HG02610 (cell line): ENCODE measurements at regions not wholly inside any gene's neighbourhood (a gene's known extent, or its start where the extent isn't known, plus 50 kb on each side); places are given as distances from the start of the nearest gene placed in this dataset.

Source experiments
- ATAC-seq: cut with Tn5 transposase; IDR thresholded peaks from one replicate; pipeline ENCODE4 v1.9.1; 2021; ENCODE audit warnings: mild to moderate bottlenecking, moderate library complexity; ENCODE audit not compliant: unreplicated experiment

DNA sequence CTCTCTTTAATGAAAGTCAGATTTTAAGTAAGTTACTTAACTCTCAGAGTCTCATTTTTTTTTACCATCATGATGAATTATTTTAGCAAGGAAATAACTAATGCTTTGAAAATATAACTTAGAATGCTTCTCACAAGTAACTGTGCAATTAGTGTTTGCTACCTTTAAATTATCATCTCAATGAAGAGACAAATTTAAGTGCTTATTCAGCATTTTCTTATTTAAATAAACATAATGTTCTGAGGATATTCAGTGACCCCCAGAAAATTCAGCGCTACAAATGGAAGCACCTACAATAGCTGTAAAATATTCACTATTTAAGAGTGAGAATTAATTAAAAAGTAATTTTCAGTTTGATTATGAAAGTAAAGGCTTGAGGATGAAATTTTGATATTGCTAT lies 527.2 kb downstream of the SLITRK1 start:
- ATAC-seq = no peak

DNA sequence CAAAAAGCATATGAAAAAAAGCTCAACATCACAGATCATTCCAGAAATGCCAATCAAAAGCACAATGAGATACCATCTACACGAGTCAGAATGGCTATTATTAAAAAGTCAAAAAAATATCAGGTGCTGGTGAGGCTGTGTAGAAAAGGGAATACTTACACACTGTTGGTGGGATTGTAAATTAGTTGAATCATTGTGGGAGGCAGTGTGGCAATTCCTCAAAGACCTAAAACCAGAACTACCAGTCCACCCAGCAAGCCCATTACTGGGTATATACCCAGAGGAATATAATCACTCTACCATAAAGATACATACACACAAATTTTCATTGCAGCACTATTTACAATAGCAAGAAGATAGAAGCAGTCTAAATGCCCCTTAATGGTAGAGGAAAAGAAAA lies 529.9 kb downstream of the SLITRK1 start:
- no peak for ATAC-seq

DNA sequence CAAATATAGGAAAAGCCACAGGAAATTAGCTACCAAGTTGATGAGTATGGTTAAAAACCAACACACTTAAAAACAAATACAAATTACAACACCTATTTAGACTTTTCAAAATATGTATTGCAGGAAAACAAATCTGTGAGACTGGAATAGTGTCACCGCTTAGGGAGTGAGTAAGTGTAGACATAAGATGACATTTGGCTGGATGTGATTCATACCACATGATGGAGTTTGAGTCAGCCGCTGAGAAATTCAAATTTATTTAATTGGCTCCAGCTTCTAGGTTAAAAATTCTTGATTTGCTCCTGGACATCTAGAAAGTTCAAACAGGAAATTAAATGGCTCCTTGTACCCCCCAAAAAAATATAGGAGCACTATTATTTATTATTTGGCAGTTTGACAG lies 531.7 kb downstream of the SLITRK1 start:
- no peak for ATAC-seq

DNA sequence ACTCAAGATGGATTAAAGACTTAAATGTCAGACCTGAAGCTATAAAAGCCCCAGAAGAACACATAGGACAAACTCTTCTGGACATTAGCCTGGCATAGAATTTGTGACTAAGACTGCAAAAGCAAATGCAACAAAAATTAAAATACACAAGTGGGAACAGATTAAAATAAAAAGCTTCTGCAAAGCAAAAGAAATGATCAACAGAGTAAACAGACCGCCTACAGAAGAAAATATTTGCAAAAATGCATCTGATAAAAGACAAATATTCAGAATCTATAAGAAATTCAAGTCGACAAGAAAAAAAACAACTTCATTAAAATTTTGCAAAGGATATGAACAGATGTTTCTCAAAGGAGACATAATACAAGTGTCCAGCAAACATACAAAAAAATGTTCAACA lies 537.8 kb downstream of the SLITRK1 start:
- ATAC-seq = no peak

DNA sequence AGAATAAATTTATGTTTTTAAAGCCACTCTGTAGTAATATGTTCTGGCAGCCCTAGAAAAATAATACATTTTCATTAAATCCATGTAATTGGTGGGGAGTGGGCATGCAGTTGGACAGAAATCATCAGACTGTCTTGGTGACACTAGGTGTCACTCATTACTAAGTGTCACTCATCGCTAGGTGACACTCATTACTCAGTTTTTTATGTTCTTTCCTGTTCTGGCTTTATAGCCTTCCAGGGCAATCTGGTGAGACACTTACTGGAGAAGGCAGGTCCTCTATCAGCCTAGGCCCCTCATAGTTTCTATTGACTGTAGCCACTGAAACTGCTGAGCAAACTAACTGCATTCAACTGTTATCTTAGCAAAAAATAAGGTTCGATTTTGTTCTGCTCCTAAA lies 542.1 kb downstream of the SLITRK1 start:
- no peak for ATAC-seq

DNA sequence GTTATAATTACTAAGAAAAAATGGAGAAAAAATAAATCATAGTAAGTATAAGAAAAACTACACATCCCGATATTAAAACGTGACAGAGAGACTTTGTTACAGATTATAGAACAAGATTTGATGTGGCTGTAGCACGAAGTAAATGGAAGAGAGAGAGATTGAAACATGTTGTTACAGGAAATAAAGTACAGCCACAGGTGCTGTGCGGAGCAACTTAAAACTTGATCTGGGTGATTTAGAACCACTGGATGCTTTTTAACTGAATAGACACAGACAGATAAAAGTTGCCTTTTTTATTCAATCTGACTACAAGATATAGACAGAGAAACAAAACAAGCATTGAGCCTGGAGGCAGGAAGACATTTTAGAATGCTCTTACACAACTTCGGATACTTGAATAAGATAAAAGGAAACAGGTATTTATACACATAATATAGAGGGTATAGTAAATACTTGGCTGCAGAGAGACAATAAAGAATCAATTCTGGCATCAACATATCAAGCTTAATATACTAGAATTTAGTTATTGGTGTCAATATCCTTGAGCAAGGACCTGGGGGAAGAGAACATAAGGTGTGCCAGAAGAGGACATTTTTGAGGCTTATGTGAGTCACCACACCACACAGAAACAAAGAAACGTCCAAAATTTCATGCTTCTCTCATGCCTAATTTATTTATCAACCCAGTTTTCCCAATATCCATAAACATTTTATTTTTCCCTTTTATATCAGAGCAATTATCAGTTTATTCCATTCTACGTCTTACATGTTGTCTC lies 548.5 kb downstream of the SLITRK1 start:
- no peak for ATAC-seq

DNA sequence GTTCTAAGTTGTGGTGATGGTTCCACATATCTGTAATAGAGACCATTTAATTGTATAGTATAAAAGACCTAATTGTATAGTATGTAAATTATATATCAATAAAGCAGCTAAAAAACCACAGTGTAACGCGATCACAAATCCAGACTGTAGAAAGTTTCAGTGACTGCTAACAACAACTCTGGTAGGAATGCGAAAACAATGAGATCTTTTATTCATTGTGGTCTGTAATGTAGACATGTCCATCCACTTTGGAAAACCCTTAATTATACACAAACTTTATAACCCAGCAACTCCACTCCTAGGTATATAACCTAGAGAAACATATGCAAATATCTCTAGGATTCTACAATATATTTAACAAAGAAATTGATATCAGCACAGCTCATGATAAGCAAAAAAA lies 549.5 kb downstream of the SLITRK1 start:
- no peak for ATAC-seq

DNA sequence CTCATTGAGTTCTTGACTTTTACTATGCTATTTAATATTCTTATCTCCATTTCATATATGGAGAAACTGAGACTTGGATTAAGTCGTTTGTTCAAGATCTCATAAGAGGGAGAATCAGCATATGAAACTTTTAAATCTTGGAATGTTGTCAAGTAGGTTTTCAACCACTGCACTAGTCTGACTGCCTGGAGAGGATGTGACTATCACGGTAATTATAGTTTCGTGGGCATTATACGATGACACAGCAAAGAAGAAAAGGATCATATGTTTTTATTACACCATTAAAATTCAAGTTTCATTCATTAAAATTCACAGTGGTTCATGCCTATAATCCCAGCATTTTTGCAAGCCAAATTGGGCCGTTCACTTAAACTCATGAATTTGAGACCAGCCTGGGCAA lies 555.2 kb downstream of the SLITRK1 start:
- no peak for ATAC-seq

DNA sequence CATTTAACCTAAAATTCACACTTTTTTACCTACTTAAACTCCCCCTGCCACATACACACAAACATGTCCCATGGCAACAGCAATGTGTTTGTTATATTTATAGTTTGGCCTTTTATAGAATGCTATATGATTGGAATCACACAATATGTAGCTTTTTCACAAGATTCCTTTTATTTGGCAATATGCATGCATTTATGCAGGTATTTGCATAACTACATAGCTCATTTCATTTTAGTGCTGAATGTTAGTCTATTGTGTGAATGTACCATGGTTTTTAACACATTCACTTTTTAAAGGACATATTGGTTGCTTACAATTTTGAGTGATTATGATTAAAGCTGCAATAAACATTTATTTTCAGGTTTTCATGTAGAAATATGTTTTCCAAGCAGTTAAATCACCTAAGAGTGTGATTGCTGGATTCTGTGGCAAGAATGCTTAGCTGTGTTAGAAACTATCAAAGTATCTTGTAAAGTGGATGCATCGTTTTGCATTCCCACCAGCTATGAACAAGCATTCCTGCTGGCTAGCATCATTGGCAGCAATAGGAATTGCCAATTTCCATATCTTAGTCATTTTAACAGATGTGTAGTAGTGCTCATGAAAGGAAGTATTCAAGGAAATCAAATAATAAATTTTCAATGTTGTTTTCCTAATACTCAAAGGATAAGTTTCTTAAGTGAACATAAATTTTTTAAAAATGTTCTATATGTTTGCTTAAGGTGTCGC lies 557.0 kb downstream of the SLITRK1 start:
- no peak for ATAC-seq

GRCh38 chr13:83311886-83312577 lies 570.2 kb downstream of the SLITRK1 start:
- ATAC-seq = no peak

GRCh38 chr13:83298617-83299016 lies 583.7 kb downstream of the SLITRK1 start:
- ATAC-seq = no peak

GRCh38 chr13:83297586-83298290 lies 584.5 kb downstream of the SLITRK1 start:
- no peak for ATAC-seq

GRCh38 chr13:83295686-83296085 lies 586.6 kb downstream of the SLITRK1 start:
- no peak for ATAC-seq

GRCh38 chr13:83286737-83287136 lies 595.5 kb downstream of the SLITRK1 start:
- ATAC-seq = no peak

GRCh38 chr13:83281654-83282053 lies 600.6 kb downstream of the SLITRK1 start:
- ATAC-seq = no peak

GRCh38 chr13:83274679-83275078 lies 607.6 kb downstream of the SLITRK1 start:
- no peak for ATAC-seq

- ATAC-seq = no peak
These were observed 609.5 kb downstream of the SLITRK1 start for GRCh38 chr13:83272652-83273240.

GRCh38 chr13:83272076-83272475 lies 610.2 kb downstream of the SLITRK1 start:
- ATAC-seq = no peak

GRCh38 chr13:83265279-83265678 lies 617.0 kb downstream of the SLITRK1 start:
- no peak for ATAC-seq

DNA sequence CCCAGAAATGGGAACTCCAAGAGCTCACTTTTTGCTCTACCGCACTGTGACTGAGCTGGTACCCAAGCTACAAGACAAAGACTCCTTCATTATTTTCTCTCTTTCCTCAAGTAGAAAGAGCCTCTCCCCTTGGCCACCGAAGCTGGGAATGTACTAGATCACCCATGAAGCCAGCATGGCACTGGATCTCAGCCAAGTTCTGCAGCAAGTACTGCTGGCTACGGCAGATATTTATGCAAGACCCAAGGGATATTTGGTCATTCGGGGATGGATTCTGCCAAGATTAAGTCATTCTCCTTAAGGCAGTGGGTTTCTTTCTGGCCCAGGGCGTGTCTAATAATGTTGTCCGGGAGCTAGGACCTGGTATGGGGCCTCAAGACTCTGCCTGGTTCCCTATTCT lies 633.5 kb downstream of the SLITRK1 start:
- ATAC-seq = no peak

- no peak for ATAC-seq
These were observed 649.6 kb downstream of the SLITRK1 start for GRCh38 chr13:83232626-83233025.
